GM19238 (cell line): ENCODE measurements at regions not wholly inside any gene's neighbourhood (a gene's known extent, or its start where the extent isn't known, plus 50 kb on each side); places are given as distances from the start of the nearest gene placed in this dataset.

Experiments
- DNase-seq: peaks from one replicate; pipeline ENCODE4 v3.0.0; 2011; ENCODE audit warnings: low spot score; ENCODE audit not compliant: insufficient read length

DNA sequence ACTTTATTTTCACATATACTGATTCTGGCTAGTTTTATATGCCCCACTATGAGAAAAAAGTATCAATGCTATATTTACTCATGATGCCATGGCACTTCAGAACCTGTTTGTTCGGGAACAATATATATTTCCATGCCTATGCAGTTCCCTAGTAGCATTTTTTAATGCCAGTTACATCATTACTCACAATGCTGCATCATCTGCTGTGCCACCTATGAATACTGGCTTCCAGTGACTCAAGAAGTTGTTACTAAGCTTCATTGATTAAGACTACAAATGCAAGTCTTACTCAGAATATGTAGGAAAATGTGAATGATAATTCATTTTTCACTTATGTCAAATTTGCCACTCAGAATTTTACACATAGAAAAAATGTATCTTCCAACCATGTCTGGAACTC is 97.9 kb downstream of the MAFB start:
- DNase-seq: no peak

DNA sequence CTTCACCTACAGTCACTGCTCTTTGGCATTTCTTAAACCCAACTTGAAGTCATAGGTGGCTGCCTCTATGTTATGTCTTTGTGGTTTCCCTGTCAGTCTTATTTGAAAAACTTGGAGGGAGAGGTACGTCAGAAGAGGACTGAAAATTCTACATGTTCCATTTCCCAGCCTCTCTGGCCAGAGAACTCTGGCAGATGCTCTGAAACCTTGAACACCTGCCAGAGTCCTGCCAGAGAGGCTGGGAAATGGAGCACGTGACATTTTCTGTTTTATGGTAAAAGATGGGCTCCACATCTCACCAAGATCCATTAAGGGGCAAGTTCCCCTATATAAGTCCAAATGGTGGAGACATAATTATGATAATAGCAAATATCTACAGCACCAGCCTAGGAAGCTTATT is 99.5 kb downstream of the MAFB start:
- DNase-seq: no peak

DNA sequence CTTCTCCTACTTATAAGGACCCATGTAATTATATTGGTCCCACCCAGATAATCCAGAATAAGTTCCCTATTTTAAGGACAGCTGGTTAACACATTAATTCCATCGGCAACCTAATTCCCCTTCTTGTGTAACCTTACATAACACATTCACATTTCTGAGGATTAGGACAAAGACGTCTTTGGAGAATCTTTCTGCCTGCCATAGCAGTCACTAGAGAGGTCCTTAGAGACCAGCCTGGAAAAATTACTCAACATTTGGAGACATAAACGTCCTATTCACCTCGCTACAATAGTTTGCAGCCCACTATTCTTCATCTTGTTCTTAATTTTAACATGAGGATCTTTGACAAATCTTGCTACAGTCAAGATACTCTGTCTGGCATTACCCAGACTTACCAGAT is 100.1 kb downstream of the MAFB start:
- no peak for DNase-seq

DNA sequence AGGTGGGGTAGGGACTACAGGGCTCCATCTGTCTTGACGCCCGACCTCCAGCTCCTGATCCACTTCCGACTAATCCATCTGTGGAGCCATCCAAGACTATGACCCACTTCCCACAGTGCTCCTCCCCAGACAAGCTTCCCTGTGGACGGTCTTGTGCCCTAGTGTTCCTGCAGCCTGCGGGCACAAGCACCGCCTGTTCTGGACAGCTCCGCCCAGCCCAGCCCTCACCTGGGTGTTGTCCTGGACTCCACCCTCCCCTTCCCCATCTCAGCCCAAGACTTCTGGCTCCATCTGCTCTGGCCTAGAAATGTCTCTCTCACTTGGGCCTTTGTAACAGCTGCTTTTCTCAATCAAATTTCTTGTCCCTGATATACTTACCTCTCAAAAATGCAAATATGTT is 102.0 kb downstream of the MAFB start:
- no peak for DNase-seq

DNA sequence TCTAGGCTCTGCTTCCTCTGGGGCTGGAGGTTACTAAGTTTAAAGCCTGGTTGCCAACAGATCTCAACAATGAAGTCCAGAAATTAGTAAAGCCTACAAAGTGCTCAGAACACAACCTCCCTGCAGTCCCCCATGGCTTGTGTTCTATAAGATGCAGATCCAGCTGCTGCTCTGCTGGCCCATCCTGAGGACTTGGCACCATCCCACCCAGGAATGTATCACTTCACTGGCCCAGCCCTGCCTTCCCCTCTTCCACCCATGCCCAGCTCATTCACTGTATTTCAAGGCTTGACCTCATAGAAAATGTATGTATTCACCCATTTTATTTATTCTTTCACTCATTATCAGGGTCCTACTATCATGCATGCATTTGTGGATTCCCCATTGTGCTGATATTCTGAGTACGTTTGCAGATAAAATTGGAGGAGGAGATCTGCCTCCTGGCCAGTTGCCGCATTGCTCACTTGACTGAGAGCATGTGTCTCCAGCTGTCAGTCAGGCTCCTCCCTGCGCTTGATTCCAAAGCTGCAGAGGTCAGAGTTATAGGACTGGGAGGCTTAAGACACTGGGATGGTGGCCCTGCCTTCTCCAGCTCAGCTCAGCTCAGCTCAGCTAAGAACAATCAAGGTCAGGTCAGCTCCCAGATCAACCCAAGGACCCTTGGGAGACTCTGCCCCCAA is 104.8 kb downstream of the MAFB start:
- DNase-seq: no peak

DNA sequence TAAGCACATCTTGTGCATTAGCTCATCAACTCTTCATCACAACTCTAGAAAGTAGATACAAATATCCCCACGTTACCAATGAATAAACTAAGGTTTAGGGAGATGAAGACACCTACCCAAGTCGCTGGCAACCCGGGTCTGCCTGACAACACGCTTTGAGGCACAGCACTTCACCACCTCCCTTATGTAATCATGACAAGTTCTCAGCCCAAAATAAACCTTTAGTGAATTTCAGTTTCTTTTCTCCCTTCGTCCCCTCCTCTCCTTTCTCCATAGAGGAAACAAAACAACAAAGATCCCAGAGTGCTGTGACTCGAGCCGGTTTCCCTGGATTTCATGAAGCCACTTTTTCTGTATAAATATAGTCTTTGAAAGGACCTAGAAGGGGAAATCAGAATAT is 105.4 kb downstream of the MAFB start:
- DNase-seq: no peak

DNA sequence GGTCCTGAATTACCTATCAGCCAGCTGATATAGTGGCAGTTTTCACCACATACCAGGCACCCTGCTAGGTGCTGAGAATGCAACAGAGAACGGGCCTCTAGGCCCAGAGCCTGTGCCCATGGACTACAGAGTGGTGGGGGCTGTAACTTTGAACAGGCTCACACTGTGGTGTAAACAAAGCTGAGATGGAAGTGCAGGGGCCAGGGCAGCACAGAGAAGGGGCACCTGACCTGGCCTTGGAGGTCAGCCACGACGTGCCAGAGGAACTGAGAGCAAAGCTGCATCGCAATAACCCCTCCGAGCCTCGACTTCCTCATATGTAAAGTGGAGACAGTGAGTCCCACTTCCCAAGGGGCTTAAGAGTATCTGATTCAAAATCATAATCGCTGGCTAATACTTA is 105.8 kb downstream of the MAFB start:
- no peak for DNase-seq

DNA sequence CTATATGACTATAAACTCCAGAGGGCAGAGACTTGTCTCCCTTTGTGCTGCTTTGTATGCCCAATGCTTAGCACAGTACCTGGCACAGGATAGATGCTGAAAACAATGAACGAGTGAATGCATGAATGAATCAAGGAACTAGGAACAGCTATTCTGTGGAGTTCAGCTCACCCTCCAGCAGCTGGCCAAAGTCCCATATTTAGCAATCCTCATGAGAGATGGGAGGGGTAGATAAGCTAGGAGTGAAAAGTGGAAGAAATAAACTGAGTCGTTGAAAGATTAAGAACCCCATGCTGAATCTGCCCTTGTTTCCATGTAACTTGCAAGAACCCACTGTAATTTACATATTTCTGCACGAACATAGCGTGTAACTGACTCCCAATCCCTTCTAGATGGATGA is 106.5 kb downstream of the MAFB start:
- no peak for DNase-seq

DNA sequence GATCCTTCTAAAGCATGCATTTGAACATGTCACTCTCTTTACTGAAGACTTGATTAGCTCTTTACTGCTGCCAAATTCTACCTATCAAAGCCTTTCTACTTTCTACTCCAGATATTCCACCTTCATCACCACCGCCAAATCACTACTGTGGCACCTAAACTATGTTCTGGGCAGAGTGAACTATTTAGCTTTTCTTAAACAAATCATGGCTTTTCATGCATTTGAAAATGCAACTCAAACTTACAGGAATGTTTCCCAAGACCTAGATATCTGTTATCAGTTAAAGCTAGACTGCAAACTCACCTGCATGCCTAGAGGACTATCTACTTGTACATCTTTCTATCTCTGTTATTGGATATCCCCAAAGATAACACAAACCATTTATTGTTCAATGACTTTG is 109.3 kb downstream of the MAFB start:
- DNase-seq: no peak

DNA sequence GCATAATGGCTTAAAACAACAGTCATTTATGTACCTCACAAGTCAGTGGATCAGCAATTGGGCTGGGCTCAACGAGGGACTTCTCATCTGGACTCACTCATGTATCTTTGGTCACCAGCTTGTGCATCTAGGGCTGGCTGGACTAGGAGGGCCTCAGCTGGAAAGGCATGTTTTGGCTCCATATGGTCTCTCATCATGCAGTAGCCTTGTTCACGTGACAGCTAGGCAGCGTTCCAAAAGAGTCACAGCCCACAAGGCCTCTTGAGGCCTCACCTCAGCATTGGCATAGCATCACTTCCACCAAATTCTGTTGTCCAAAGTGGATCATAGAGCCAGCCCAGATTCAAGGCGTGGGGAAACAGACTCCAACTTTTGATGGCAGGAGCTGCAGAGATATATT is 110.1 kb downstream of the MAFB start:
- no peak for DNase-seq

DNA sequence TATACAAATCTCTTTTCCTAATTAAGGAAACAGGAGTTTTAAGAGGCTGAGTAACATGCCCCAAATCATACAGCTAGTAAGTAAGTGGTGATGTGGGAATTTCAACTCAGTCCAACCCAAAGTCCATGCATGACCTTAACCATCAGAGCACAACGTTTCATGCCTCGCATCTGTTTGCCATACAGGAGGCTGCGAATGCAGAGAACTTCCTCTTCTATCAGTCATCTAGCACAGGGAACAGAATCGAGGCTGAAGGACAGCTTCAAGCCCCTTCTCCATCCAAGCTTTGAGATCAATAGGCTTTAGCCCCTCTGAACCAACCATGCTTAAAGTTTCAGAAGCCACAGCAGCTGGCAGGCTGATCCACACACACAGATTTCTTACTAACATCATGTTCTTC is 113.2 kb downstream of the MAFB start:
- DNase-seq: no peak

DNA sequence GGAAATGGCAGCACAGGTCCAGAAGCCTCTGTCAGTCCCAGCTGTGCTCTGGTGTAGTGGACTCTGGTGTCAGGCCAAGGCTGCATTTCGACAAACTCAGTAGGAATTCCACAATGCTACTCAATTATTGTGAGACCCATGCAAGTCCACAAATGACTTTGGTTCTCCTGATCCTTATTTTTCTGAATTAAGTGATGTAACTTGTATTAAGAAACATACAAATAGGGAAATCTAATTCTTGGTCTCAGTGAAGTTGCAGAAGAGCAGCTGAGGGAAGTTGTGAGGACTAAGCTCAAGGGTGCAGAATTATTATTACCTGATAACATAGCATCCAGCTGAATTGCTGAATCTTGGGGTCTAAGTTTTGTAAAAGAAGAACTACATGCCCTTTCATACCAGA is 116.8 kb downstream of the MAFB start:
- DNase-seq: no peak

DNA sequence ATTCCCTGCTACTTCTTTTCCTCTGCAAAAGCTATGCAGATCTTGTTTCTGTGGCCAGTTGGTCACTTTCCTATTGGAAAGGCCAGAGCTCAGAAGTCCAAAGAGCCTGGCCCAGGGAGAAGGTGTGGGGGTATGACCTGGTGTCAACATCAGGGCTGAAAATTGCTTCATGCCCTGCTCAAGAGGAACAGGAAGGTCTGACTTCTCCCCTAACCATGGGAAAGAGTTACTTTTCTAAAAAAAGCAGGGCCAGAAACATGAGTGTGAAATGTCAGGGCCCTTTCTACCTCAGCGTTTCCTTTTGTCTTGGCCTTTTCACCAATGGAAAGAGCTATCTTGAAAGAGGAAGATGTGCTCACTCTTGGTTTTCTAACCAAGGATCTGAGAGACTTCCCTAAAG is 117.4 kb downstream of the MAFB start:
- no peak for DNase-seq

DNA sequence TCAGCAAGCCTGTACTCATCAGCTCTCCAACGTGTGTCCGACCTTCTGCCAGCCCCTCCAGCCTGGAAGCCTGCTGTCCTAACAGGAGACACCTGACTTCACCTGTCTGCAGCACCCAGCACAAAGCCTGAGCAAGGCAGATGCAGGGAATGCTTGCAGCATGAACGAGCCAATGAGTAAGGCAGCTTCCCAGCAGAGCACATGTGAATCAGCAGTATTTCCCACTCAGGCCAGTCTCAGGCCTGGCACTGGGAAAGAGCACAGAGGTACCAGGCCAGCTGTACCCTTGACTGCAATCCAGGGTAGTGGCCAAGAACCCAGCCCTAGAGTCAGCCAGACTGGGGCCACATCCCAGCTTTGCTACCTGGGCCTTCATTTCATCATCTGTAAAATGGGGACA is 120.8 kb downstream of the MAFB start:
- DNase-seq: no peak

DNA sequence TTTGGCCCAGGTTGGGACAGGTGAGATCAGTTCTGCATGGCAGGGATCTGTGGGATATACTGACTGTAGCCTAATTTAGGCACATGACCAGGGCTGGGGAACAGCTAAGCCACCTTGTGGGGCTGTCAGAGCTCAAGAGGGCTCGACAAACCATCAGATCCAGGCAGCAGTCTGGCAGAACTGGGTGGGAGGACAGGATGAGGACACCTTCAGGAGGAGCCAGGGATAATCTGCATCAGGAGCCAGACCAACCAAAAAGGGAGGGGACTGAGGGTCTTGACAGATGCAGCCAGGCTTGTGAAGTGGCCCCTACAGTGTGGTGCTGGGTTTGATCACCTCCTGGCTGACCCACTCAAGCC is 123.4 kb downstream of the MAFB start:
- no peak for DNase-seq

DNA sequence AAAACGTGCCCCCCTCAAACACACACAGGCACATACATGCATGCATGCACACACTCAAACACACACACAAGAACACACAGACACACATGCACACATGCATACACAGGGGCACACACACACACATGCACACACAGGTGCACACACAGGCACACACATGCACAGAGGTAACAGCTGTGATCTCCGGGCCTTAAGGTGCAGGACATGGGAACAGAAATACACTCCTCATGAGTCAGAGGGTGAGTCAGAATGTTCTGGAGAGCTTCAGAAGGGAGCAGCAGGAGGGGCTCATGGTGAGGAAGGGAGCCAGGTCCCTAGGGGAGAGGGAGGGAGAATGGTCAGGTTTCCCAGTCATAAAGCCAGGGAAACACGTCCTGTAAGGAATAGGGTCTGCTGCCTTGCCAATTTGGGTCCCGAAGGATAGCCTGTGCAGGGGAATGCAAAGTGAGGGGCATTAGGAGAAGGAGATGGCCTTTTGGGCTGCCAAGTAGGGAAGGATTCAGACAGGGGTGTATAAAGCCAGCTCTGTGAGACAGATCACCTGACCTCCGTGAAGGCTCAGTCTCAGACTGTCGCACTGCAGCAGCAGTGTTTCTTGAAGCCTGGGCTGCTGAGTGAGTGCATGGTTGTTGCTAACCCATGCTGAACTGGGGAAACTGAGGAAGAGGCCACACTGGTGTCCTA is 123.9 kb downstream of the MAFB start:
- no peak for DNase-seq

DNA sequence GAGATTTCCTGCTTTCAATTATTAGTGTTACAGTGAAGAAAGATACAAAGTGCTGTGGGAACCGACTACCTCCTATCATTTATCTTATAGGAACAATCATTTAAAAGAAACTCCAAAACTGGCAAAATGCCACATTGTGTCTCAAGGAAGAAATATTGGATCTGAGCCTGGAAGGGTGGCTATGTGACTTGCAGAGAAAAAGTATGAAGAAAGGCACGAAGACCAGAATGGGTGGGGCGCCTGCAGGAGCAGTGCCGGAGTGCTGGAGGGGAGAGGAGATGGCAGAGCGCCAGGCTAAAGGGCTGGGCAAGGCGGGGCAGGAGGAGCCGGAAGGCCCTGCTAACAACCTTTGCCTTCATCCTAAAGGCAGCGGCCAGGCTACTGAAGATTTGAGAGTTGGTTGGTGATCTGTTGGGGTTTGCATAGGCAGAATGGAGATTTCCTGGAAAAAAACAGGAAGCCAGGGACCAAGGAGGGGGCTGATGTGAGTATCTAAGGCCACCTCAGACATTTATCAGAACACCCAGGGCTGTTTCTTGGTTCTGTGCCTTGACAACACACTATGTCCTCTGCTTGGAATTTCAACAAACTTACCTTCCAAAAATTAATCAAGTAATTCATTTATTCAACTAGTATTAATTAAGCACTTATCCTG is 125.6 kb downstream of the MAFB start:
- no peak for DNase-seq

DNA sequence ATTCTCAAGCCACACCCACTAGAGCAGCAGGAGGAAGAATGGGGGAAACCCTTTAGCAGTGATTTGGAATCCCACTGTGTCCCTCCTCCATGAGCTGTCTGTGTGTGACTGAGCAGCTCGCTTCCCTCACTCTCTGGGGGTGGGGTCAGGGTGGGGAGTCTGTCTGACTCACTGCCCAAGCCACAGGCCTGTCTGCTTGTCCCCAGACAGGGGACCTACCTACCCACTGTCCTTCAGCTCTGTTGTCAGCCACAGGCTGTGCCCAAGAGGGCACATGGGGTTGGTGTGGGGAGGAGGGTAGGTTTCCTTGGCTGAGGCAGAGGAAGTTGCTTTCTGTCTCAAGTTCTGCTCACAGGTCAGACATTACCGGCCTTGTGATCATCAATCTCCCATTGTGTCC is 127.0 kb downstream of the MAFB start:
- no peak for DNase-seq

DNA sequence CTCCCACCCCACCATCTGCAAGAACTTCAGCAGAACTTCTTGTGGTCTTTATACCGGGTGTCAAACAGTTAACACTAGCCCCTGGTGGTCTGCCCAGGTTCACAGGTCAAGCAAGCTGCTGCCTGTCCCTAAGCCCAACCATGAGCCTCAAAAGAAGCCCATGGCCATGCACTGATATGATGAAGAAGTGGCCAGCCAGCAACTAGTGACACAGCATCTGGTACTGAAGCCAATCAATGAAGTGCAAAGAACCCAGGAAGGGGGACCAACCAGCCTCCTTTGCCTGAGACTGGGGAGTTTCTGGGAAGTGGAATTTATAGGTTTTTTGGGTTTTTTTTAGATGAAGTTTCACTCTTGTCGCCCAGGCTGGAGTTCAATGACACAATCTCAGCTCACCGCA is 127.8 kb downstream of the MAFB start:
- DNase-seq: no peak

DNA sequence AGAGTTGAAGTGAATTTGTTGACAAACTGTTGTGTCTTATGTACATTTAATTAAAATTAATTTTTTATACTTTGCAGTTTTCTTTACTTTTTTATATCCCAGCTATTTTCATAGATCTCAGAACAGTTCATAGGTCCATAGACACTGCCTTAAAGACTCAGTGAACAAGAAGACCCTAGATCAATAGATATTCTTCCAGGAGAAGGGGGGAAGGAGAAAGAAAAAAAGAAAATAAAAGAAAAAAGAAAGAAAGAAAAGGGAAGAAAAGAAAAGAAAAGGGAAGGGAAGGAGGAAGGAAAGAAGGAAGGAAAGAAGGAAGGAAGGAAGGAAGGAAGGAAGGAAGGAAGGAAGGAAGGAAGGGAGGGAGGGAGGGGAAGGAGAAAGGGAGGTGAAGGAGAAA is 130.8 kb downstream of the MAFB start:
- DNase-seq: no peak

DNA sequence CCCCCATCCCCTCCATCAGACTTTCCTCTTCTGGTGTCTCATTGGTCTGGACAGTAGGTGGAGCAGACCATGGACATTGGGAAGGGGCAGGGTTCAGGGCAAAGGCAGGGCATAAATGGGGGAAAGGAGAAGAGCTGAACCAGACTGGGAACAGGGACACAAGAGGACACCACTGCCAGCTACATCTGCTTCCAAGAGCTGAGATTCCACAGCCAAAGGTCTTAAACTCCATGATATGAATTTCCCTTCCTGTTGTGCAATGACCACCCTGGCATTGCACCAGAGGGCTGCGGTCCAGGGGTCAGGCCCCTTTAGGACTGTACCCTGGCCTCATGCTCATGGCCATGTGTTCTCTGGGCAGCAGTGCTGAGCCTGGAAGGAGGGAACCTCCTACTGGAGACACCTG is 137.9 kb downstream of the MAFB start:
- no peak for DNase-seq

DNA sequence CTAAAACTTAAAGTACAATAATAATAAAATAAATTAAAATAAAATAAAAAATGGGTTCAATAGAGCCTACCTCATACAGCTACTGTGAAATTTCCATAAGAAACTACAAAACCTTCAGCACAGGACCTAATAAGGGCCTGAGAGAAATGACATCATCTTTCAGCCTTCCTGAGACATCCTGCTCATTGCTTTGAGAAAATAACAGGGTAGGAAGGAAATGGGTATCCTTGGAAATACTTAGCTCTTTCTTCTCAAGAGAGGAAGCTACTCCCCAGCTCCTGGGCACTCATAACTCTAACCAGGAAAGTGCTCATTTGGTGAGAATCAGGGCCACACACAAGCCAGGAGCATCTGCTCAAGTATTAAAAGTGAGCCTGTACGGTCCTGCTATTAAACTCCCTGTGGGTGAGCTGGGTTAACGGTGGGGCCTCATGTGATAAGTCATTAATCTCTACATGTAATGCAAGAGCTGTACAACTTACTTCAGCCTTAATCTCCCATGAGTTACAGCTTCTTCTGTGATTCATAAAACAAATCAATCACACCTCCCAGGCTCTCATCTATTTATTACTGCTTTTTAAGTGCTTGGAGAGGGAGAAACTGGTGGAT is 141.4 kb downstream of the MAFB start:
- no peak for DNase-seq

DNA sequence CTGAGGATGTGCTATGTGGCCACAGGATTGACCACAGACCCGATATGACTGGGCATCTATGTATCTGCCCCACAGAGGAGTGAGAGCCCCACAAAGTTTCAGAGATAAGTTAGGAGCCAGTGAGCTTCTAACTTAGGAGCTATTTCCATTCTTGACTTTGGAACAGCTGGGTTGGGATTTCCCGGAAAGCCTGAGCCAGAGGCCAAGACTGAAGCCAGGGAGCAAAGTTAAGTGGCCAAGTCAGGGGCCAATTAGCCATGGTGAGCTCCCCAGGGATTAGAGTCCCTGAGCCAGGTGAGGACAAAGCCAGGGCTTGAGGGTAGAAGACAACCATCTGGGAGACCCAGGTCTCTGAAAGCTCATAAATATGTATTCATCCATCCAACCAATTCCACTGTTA is 143.6 kb downstream of the MAFB start:
- no peak for DNase-seq
